ENCODE measurements at regions not wholly inside any gene's neighbourhood (a gene's known extent, or its start where the extent isn't known, plus 50 kb on each side); places are given as distances from the start of the nearest gene placed in this dataset.

- TF ChIP-seq WT1 (tag by site-specific recombination; IDR thresholded peaks at IDR 0.05) (no peak), ZNF404 (tag by site-specific recombination; IDR thresholded peaks at IDR 0.05) (no peak)
Measured at GRCh38 chr18:45557779-45558178, 57.5 kb upstream of the SLC14A2 start (continued).

GRCh38 chr18:45559258-45559657, 56.0 kb upstream of the SLC14A2 start:
- no peaks in the 10 kb centered on the region for H3K9me3 ChIP-seq (ENCODE audit: control insufficient read depth, insufficient read depth, low read depth, low read length)
- ChIA-PET POLR2A (no interaction called here), CTCF (no interaction called here)
- peaks cover 16% of the 10 kb centered on the region for H3K4me1 ChIP-seq (ENCODE audit: control insufficient read depth, insufficient read depth, low read length)
- no peak overlapping the region for H3K27ac ChIP-seq (ENCODE audit: extremely low read depth, low read depth, low read length)
- no peaks in the 10 kb centered on the region for H3K36me3 ChIP-seq (ENCODE audit: control insufficient read depth in 2 of 2, insufficient read depth in 1 of 2, low read length in 2 of 2)
- H3K4me3 ChIP-seq (ENCODE audit: low read depth, low read length), result no peak overlapping the region
- TF ChIP-seq TSHZ1 (tag by site-specific recombination; IDR thresholded peaks at IDR 0.05; ENCODE audit: borderline replicate concordance) (no peak), ZNF248 (tag by site-specific recombination; IDR thresholded peaks at IDR 0.05) (no peak), ZNF280D (tag by site-specific recombination; IDR thresholded peaks at IDR 0.05) (no peak), ZNF416 (tag by site-specific recombination; IDR thresholded peaks at IDR 0.05) (no peak), ZNF266 (tag by site-specific recombination; IDR thresholded peaks at IDR 0.05; ENCODE audit: low read depth) (no peak), CTCF (tag by site-specific recombination; IDR thresholded peaks at IDR 0.05) (no peak), ZNF362 (tag by site-specific recombination; IDR thresholded peaks at IDR 0.05) (no peak), ZNF140 (tag by site-specific recombination; IDR thresholded peaks at IDR 0.05) (no peak), ZNF518A (tag by site-specific recombination; conservative IDR thresholded peaks at IDR 0.05; ENCODE audit: low read depth) (no peak), ZNF843 (tag by site-specific recombination; IDR thresholded peaks at IDR 0.05) (no peak), ZNF610 (tag by site-specific recombination; IDR thresholded peaks at IDR 0.05; ENCODE audit: borderline replicate concordance) (no peak), HOXD13 (CRISPR knock-in tag; IDR thresholded peaks at IDR 0.05; ENCODE audit: borderline replicate concordance) (no peak), ZNF302 (tag by site-specific recombination; IDR thresholded peaks at IDR 0.05; ENCODE audit: low read depth) (no peak), ZNF132 (tag by site-specific recombination; IDR thresholded peaks at IDR 0.05; ENCODE audit: borderline replicate concordance) (no peak), ZFP69B (tag by site-specific recombination; IDR thresholded peaks at IDR 0.05) (no peak), ZNF391 (tag by site-specific recombination; IDR thresholded peaks at IDR 0.05; ENCODE audit: borderline replicate concordance, low read depth) (no peak), PATZ1 (tag by site-specific recombination; IDR thresholded peaks at IDR 0.05) (no peak), ZNF24 (tag by site-specific recombination; IDR thresholded peaks at IDR 0.05) (no peak)

Data from HEK293 (cell line).